ENCODE measurements at regions not wholly inside any gene's neighbourhood (a gene's known extent, or its start where the extent isn't known, plus 50 kb on each side); places are given as distances from the start of the nearest gene placed in this dataset.

DNA sequence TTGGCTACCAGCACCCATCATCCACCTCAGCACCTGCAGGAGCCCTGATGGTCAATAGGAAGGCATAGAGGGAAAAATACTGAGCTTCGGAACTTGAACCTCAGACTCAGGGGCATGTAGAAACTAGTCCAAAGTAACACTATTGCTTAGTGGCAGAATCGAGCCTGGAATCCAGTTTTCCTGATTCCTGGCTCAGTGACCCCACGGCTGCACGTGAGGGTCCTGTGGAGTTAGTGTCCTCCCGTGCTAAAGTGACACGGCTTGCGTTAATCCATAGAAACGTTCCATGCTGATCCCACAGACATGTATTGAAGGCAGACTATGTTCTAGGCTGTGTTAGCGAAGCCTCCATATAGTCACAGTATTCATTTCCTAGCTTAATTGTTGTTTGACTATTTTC, 747.0 kb upstream of the TPTE start:
- TF ChIP-seq FOXM1 (IDR thresholded peaks at IDR 0.05; ENCODE audit: borderline replicate concordance, low read depth), result no peak
- TF ChIP-seq REST (IDR thresholded peaks at IDR 0.05; ENCODE audit: low read depth), result no peak
- TF ChIP-seq YY1 (IDR thresholded peaks at IDR 0.05; ENCODE audit: low read depth), result no peak
- TF ChIP-seq TCF12 (IDR thresholded peaks at IDR 0.05; ENCODE audit: low read depth), result no peak
- TF ChIP-seq EGR1 (IDR thresholded peaks at IDR 0.05), result no peak
- TF ChIP-seq CREB1 (IDR thresholded peaks at IDR 0.05; ENCODE audit: low read depth), result no peak
- no peak for TF ChIP-seq EP300 (IDR thresholded peaks at IDR 0.05; ENCODE audit: borderline replicate concordance)
- no peak for TF ChIP-seq TEAD4 (IDR thresholded peaks at IDR 0.05)
- no peak for TF ChIP-seq MAX (IDR thresholded peaks at IDR 0.05)
- no peak for TF ChIP-seq CEBPB (IDR thresholded peaks at IDR 0.05)

Measured in Ishikawa (cell line).